ENCODE measurements at regions not wholly inside any gene's neighbourhood (a gene's known extent, or its start where the extent isn't known, plus 50 kb on each side); places are given as distances from the start of the nearest gene placed in this dataset.
"Not testable (repeated sequence)": the region's sequence is repeated elsewhere in the genome, so short reads cannot be mapped to it uniquely, and the experiment has no call there.

DNA sequence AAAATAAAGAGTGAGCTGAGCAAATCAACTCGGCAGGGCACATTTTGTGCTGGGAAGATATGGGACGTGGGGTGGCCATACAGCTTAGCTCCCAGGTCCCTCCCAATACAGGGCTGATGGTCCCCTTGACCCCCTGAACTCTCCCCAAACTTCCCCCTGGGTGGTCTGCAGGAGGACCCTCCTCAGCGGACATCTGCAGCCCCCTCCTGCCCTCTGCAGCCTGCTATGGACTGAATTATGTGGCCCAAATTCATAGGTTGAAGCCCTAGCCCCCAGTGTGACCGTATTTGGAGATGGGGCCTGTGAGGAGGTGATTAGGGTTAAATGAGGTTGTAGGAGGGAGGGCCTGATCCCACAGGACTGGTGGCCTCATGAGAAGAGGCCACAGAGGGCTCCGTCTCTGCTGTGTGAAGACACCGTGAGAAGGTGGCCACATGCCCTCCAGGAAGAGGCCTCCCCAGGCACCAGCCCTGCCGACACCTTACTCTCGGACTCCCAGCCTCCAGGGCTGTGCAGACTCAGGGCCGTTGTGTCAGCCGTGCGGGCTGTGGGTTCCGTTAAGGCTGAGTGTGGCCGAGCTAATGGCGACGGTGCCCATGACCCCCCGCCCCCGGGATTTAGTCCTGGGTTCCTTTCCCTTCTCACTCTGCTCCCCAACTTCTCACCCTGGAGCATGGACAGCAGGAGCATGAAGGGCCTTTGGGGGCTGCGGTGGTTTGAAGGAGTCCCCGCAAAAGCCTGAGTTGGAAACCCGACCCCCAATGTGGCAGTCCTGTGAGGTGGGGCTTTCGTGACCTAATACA lies 1042.8 kb downstream of the BRD1 start:
- DNase-seq (ENCODE audit: low read depth): no peak

- no peak for DNase-seq (ENCODE audit: low read depth)
Measured at GRCh38 chr22:48783821-48784266, 1043.8 kb downstream of the BRD1 start.

DNA sequence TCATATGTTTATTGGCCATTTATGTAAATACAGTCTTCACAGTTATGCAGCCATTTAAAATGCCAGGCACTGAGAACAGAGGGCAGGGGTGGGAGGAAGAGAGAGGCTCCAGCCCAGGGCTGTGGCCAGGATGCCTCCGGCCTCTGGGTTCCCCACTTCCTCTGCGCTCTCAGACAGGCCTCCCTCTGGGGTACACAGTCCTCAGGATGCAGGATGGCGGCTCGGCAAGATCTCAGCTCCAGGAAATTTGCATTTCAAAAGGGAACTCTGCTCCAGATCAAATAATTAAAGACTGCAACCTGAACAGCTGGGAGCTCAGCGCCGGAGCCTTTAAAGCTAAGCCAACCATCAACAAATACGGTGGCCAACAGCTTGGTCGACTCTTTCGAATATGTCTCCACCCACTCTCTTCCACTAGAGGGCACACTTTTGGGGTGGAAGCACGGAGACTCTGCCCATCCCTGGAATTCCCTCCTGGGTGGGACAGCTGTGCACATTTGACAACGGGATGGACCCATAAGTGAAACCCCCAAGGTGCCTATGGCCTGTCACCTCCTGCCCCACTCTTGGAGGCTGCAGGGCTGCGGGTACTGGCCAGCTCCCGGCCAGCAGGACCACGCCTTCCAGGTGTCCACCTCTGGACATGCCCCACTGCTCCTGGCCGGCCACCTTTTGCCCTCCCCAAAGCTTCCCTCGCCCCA lies 1044.7 kb downstream of the BRD1 start:
- no peak for DNase-seq (ENCODE audit: low read depth)

- DNase-seq (ENCODE audit: low read depth): no peak
Measured at GRCh38 chr22:48782326-48782725, 1045.3 kb downstream of the BRD1 start.

GRCh38 chr22:48781868-48782267 lies 1045.8 kb downstream of the BRD1 start:
- no peak for DNase-seq (ENCODE audit: low read depth)

- no peak for DNase-seq (ENCODE audit: low read depth)
Measured at GRCh38 chr22:48781391-48781790, 1046.3 kb downstream of the BRD1 start.

GRCh38 chr22:48780597-48781277 lies 1046.9 kb downstream of the BRD1 start:
- DNase-seq (ENCODE audit: low read depth): no peak

DNA sequence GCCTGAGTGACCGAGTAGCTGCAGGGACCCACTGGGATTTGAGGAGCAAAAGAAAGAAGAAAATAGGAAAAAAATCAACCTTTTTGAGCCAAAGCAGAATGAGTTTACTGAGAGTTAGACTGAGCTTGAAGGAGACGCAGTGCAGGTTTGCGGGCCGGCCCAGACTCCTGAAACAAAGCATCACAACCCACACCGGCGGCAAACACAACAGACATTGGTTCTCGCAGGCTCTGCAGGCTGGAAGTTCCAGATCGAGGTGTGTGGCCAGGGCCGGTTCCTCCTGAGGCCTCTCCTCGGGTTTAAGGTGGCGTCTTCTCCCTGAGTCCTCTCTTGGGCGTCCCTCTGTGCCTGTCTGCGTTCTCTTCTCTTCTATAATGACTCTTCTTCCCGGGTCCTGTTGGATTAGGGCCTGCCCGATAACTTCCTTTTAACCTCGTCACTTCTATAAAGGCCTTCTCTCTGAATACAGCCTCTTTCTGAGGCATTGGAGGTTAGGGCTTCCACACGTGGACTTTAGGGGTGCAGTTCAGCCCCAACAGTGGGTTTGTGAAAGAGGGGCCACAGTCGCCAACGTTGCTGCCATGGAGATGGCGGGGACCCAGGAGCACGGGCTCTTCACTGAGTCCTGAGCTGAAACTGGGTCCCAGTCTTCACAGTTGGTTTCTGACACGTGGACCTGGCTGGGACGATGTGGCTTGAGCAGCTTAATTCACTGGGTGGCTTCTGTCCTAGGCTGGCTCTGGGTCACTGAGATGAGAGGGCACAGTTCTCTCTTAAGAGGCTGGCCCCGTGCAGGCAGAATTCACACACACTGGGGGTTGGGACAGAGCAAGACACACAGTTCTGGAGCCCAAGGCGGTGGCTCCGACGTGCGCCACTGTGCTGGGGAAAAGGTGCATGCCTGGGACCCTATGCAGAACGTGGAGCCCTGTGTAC lies 1047.7 kb downstream of the BRD1 start:
- no peak for DNase-seq (ENCODE audit: low read depth)

DNA sequence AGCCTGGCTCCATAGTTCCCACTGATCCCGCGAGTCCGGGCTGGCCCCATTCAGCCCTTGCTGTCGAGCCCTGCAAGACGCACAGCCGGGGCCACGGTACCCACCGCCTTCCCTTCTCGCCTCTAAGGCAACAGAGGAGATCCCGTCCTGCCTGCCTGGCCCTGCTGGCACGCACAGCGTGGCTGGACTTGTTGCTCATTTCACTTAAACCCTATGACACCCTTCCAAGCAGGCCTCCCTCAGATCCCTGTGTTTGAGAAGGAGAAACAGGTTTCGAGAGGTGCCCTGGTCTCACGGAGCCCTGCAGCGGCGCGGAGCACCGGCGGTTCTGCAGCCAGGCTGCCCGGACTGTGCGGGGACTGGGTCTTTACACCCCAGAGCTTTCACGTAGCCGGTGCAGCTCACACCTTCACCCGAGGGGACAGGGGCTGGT lies 1048.4 kb downstream of the BRD1 start:
- no peak for DNase-seq (ENCODE audit: low read depth)

GRCh38 chr22:48778308-48779195 lies 1049.1 kb downstream of the BRD1 start:
- no peak for DNase-seq (ENCODE audit: low read depth)

DNA sequence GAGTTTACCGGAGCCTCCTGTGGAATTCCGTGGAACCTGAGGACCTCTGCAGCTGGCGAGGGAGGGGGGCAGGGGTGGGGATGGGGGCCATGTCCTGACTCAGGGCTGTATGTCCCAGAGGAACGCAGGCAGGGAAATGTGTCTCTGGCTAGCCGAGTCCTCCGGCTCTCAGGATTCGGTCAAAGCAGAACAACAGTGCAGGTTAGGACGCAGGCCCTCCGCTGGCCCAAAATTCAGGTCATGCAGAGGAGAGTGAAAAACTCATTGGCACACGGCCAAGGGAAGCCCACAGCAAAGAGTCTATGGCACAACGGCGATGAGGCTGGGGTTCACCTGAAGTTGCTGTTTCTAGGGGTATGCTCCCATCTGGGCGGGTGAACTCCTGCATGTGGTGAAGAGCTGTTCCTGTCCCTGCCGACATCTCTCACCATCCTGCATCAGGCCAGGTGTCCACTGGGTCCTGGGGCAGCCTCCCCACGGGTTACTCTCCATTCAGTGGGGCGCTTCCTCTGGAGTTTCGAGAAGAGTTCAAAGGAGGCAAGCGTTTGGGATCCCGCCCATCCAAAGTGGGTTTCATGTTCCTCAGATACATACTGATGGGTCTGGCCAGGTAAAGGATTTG lies 1055.3 kb downstream of the BRD1 start:
- no peak for DNase-seq (ENCODE audit: low read depth)

DNA sequence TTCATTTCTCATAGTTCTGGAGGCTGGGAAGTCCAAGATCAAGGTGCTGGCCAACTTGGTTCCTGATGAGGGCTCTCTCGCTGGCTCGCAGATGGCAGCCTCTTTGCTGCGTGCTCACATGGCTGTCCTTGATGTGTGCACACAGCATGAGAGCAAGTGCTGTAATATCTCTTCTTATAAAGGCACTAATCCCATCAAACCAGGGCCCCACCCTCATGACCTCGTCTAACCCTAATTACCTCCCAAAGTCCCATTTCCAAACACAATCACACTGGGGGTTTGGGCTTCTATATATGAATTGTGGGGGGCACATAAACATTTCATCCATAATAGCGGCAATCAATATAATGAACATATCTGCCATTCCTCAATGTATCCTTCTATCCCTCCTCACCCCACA lies 1062.1 kb downstream of the BRD1 start:
- DNase-seq (ENCODE audit: low read depth): no peak

DNA sequence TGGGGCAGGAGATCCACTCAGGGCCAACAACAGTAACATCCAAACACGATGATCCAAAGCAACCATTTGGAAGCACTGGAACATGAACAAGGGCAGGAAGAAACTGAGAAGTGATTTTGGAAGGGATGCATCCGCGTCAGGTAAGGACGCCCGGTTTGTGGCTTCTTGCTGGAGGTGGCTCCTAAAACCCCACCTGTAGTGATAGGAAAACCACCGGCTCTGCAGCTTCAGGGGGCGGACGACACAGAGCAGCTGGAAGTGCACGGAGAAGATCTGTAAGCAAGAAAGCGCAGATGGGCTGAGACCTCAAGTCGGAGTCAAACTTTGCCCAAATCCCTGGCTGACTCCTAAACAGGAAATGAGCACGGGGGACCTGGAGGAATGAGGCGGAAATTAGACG lies 1066.1 kb downstream of the BRD1 start:
- no peak for DNase-seq (ENCODE audit: low read depth)

- DNase-seq (ENCODE audit: low read depth): no peak
Measured at GRCh38 chr22:48760481-48761390, 1066.9 kb downstream of the BRD1 start.

- no peak for DNase-seq (ENCODE audit: low read depth)
Measured at GRCh38 chr22:48758881-48759875, 1068.5 kb downstream of the BRD1 start.

DNA sequence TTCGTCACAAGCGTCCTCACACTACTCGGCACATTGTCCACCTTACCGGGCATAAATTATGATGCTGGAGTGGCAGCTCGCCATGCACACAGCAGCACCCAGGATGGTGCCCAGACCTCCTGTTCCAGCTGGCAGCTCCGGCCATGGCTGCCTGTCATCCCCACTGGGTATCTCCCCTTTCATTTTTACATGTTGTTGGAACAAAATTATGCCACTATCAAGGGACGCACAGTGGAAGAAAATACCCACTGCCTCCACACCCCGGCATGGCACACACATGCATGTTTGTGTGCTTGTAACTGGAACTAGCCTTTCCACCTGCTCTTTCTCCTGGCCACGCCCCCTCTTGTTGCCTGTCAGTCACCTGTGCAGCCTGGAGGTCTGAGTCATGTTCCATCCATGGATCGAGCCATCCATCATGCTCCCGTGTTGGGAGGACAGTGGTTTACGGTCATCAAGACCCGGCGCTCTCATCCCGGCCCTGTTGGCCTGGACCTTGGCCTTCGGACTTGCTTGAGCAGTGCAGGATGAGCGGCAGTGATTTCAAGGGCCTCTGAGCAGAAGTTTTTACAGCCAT lies 1069.6 kb downstream of the BRD1 start:
- DNase-seq (ENCODE audit: low read depth): no peak

DNA sequence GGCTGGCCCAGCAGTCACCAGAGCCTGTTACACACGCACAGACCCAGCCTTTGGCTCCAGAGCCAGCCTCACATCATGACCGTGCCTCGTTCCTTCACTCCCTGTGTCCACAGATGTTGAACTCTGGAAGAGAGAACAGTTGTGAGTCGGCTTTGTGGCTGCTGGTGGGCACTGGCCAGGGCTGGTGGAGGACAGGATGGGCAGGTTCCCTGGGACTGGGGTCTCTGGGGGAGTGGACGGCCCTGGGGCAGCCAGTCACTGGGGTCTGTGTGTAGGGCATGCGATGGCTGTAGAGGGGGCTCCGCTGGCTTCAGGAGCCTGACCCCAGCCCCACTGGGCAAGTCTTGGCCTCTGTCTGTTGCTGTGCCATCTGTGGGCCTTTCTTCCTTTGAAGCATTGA lies 1070.1 kb downstream of the BRD1 start:
- no peak for DNase-seq (ENCODE audit: low read depth)

DNA sequence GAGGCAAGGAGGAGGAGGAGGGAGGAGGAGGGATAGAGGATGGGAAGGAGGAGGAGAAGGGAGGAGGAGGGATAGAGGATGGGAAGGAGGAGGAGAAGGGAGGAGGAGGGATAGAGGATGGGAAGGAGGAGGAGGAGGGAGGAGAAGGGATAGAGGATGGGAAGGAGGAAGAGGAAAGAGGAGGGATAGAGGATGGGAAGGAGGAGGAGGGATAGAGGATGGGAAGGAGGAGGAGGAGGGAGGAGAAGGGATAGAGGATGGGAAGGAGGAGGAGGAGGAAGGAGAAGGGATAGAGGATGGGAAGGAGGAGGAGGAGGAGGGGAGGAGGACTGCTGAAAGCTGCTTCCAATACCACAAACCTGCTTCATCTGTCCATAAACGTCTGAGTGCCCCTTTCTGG lies 1070.5 kb downstream of the BRD1 start:
- not testable (repeated sequence) for DNase-seq (ENCODE audit: low read depth)

All from GM04503 (cell line).